ENCODE measurements at regions not wholly inside any gene's neighbourhood (a gene's known extent, or its start where the extent isn't known, plus 50 kb on each side); places are given as distances from the start of the nearest gene placed in this dataset.

DNA sequence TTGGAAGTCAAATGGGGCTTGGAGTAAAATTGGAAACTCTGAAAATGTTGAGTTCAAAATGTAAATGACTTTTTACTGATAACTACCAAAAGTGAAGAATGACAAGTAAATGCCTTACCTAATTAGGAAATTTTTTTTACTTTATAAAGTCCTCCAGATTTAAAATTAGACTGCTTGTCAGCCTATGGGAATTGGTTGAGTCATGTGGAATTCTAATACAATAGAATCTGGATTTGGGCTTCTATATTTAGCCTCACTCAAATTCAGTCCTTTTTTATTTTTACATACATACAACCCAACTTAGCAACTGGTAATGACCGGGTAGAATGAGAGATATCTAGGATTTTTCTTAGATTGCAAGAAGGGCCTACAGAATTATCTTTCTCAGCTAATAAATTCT is 158.9 kb upstream of the CADPS start:
- WGBS (ENCODE audit: insufficient coverage) = no CpG with 5 or more reads among the region's 1 CpG
- no peak overlapping the region for H3K4me2 ChIP-seq (replicated peaks; ENCODE audit: low read depth, low read length, poor library complexity, severe bottlenecking)
- DNase-seq (no peak), ATAC-seq (ENCODE audit: low read depth) (no peak)
- no peaks in the 10 kb centered on the region for H3K4me1 ChIP-seq (ENCODE audit: control insufficient read depth in 2 of 2, insufficient read depth in 2 of 2, low read length in 2 of 2)
- no peak overlapping the region for H3K27ac ChIP-seq (ENCODE audit: low read length in 2 of 2)
- H3K4me3 ChIP-seq (ENCODE audit: control extremely low read depth in 1 of 5, extremely low read depth in 1 of 5, insufficient read depth in 1 of 5, low read depth in 2 of 5, low read length in 4 of 5) = no peak overlapping the region
- H2AFZ ChIP-seq (ENCODE audit: insufficient read depth, low read depth, low read length, poor library complexity, severe bottlenecking) = no peak overlapping the region
- Mint-ChIP-seq H3K4me3 (no peak overlapping the region), H3K9me3 (ENCODE audit: insufficient read depth) (peaks cover 8% of the 10 kb centered on the region), H3K27me3 (no peaks in the 10 kb centered on the region), H3K27ac (no peak overlapping the region), H3K4me1 (no peaks in the 10 kb centered on the region)
- H4K20me1 ChIP-seq (ENCODE audit: control insufficient read depth, insufficient read depth, low read length, poor library complexity, severe bottlenecking) = no peaks in the 10 kb centered on the region
- H3K9me3 ChIP-seq (ENCODE audit: control extremely low read depth in 1 of 3, control insufficient read depth in 2 of 3, insufficient read depth in 1 of 3, low read length in 2 of 3) = no peaks in the 10 kb centered on the region
- ChIA-PET POLR2A (no interaction called here), CTCF (no interaction called here)
- TF ChIP-seq EZH2 (IDR thresholded peaks at IDR 0.05; ENCODE audit: borderline replicate concordance, insufficient read depth, low read depth, low read length, poor library complexity, severe bottlenecking) = no peak
- TF ChIP-seq, protein P1, sequence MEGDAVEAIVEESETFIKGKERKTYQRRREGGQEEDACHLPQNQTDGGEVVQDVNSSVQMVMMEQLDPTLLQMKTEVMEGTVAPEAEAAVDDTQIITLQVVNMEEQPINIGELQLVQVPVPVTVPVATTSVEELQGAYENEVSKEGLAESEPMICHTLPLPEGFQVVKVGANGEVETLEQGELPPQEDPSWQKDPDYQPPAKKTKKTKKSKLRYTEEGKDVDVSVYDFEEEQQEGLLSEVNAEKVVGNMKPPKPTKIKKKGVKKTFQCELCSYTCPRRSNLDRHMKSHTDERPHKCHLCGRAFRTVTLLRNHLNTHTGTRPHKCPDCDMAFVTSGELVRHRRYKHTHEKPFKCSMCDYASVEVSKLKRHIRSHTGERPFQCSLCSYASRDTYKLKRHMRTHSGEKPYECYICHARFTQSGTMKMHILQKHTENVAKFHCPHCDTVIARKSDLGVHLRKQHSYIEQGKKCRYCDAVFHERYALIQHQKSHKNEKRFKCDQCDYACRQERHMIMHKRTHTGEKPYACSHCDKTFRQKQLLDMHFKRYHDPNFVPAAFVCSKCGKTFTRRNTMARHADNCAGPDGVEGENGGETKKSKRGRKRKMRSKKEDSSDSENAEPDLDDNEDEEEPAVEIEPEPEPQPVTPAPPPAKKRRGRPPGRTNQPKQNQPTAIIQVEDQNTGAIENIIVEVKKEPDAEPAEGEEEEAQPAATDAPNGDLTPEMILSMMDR (IDR thresholded peaks at IDR 0.05) = no peak
- H3K79me2 ChIP-seq (ENCODE audit: control insufficient read depth, insufficient read depth, low read length) = no peaks in the 10 kb centered on the region
- no peak overlapping the region for H3K9ac ChIP-seq (ENCODE audit: low read length)
- H3K36me3 ChIP-seq (replicated peaks in 1 of 2; ENCODE audit: control extremely low read depth in 1 of 2, control insufficient read depth in 1 of 2, extremely low read depth in 1 of 2, insufficient read depth in 2 of 2, low read length in 1 of 2) = no peaks in the 10 kb centered on the region
- intact Hi-C loops (cut with micrococcal nuclease) = no loop called here
- H3K27me3 ChIP-seq (replicated peaks in 1 of 4; ENCODE audit: control extremely low read depth in 1 of 4, control insufficient read depth in 3 of 4, insufficient read depth in 4 of 4, low read length in 3 of 4) = no peaks in the 10 kb centered on the region

DNA sequence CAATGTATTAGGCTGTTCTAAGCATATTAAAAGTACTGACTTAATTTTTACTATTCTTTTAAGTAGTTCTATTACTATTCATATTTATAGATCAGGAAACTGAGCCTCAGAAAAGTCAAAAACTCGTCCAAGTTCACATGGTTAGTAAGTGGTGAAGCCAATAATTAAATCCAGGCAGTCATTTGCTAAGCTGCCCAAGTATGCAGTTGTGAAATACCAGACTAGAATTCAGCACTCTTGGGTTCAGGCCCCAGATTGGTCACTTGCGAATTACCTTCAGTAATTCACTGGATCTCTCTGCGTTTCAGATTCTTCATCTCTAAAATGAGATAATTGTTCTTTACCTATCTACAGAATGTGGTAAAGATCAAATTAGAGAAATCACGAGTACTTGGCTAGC is 161.9 kb upstream of the CADPS start:
- H2AFZ ChIP-seq (ENCODE audit: insufficient read depth, low read depth, low read length, poor library complexity, severe bottlenecking) = no peak overlapping the region
- H4K20me1 ChIP-seq (ENCODE audit: control insufficient read depth, insufficient read depth, low read length, poor library complexity, severe bottlenecking) = no peaks in the 10 kb centered on the region
- H3K4me3 ChIP-seq (ENCODE audit: control extremely low read depth in 1 of 5, extremely low read depth in 1 of 5, insufficient read depth in 1 of 5, low read depth in 2 of 5, low read length in 4 of 5) = no peak overlapping the region
- Mint-ChIP-seq H3K9me3 (ENCODE audit: insufficient read depth) (peaks cover 5% of the 10 kb centered on the region), H3K4me1 (no peaks in the 10 kb centered on the region), H3K4me3 (no peak overlapping the region), H3K27ac (no peak overlapping the region), H3K27me3 (no peaks in the 10 kb centered on the region)
- no peak for ATAC-seq (ENCODE audit: low read depth)
- H3K4me2 ChIP-seq (replicated peaks; ENCODE audit: low read depth, low read length, poor library complexity, severe bottlenecking) = no peak overlapping the region
- H3K4me1 ChIP-seq (ENCODE audit: control insufficient read depth in 2 of 2, insufficient read depth in 2 of 2, low read length in 2 of 2) = no peaks in the 10 kb centered on the region
- no peaks in the 10 kb centered on the region for H3K9me3 ChIP-seq (ENCODE audit: control extremely low read depth in 1 of 3, control insufficient read depth in 2 of 3, insufficient read depth in 1 of 3, low read length in 2 of 3)
- H3K36me3 ChIP-seq (replicated peaks in 1 of 2; ENCODE audit: control extremely low read depth in 1 of 2, control insufficient read depth in 1 of 2, extremely low read depth in 1 of 2, insufficient read depth in 2 of 2, low read length in 1 of 2) = no peaks in the 10 kb centered on the region
- no peaks in the 10 kb centered on the region for H3K27me3 ChIP-seq (replicated peaks in 1 of 4; ENCODE audit: control extremely low read depth in 1 of 4, control insufficient read depth in 3 of 4, insufficient read depth in 4 of 4, low read length in 3 of 4)
- intact Hi-C loops (cut with micrococcal nuclease) = no loop called here
- TF ChIP-seq EZH2 (IDR thresholded peaks at IDR 0.05; ENCODE audit: borderline replicate concordance, insufficient read depth, low read depth, low read length, poor library complexity, severe bottlenecking) = no peak
- TF ChIP-seq, protein P1 (IDR thresholded peaks at IDR 0.05) = no peak
- no peak for DNase-seq
- no CpG with 5 or more reads among the region's 4 CpGs for WGBS (ENCODE audit: insufficient coverage)
- ChIA-PET POLR2A (no interaction called here), CTCF (no interaction called here)
- H3K9ac ChIP-seq (ENCODE audit: low read length) = no peak overlapping the region
- no peak overlapping the region for H3K27ac ChIP-seq (ENCODE audit: low read length in 2 of 2)
- no peaks in the 10 kb centered on the region for H3K79me2 ChIP-seq (ENCODE audit: control insufficient read depth, insufficient read depth, low read length)
